ENCODE measurements at regions not wholly inside any gene's neighbourhood (a gene's known extent, or its start where the extent isn't known, plus 50 kb on each side); places are given as distances from the start of the nearest gene placed in this dataset.

GRCh38 chr13:40145139-40145538 lies 489.7 kb downstream of the COG6 start:
- TF ChIP-seq POLR2AphosphoS5 (IDR thresholded peaks at IDR 0.05; ENCODE audit: low read depth, low read length) (no peak), REST (IDR thresholded peaks at IDR 0.05; ENCODE audit: insufficient read depth in 1 of 2, low read depth in 2 of 2, low read length in 2 of 2) (no peak), SIN3A (IDR thresholded peaks at IDR 0.05; ENCODE audit: borderline replicate concordance, insufficient read depth, low read length) (no peak), TAF1 (IDR thresholded peaks at IDR 0.05; ENCODE audit: borderline replicate concordance, insufficient read depth, low read length) (no peak), FOXP2 (optimal IDR thresholded peaks at IDR 0.05; ENCODE audit: borderline replicate concordance, extremely low read depth, extremely low read length, insufficient read depth) (no peak)

- TF ChIP-seq FOXP2 (optimal IDR thresholded peaks at IDR 0.05; ENCODE audit: borderline replicate concordance, extremely low read depth, extremely low read length, insufficient read depth) (no peak), SIN3A (IDR thresholded peaks at IDR 0.05; ENCODE audit: borderline replicate concordance, insufficient read depth, low read length) (no peak), REST (IDR thresholded peaks at IDR 0.05; ENCODE audit: insufficient read depth in 1 of 2, low read depth in 2 of 2, low read length in 2 of 2) (no peak), POLR2AphosphoS5 (IDR thresholded peaks at IDR 0.05; ENCODE audit: low read depth, low read length) (no peak), TAF1 (IDR thresholded peaks at IDR 0.05; ENCODE audit: borderline replicate concordance, insufficient read depth, low read length) (no peak)
Measured at GRCh38 chr13:40146063-40146462, 490.6 kb downstream of the COG6 start.

GRCh38 chr13:40146611-40147117 lies 491.2 kb downstream of the COG6 start:
- TF ChIP-seq REST (IDR thresholded peaks at IDR 0.05; ENCODE audit: insufficient read depth in 1 of 2, low read depth in 2 of 2, low read length in 2 of 2) (no peak), POLR2AphosphoS5 (IDR thresholded peaks at IDR 0.05; ENCODE audit: low read depth, low read length) (no peak), TAF1 (IDR thresholded peaks at IDR 0.05; ENCODE audit: borderline replicate concordance, insufficient read depth, low read length) (no peak), SIN3A (IDR thresholded peaks at IDR 0.05; ENCODE audit: borderline replicate concordance, insufficient read depth, low read length) (no peak), FOXP2 (optimal IDR thresholded peaks at IDR 0.05; ENCODE audit: borderline replicate concordance, extremely low read depth, extremely low read length, insufficient read depth) (no peak)

- no peak for TF ChIP-seq POLR2AphosphoS5 (IDR thresholded peaks at IDR 0.05; ENCODE audit: low read depth, low read length)
Measured at GRCh38 chr13:40148101-40148500, 492.6 kb downstream of the COG6 start.

GRCh38 chr13:40148742-40149141 lies 493.3 kb downstream of the COG6 start:
- no peak for TF ChIP-seq FOXP2 (optimal IDR thresholded peaks at IDR 0.05; ENCODE audit: borderline replicate concordance, extremely low read depth, extremely low read length, insufficient read depth)
- no peak for TF ChIP-seq SIN3A (IDR thresholded peaks at IDR 0.05; ENCODE audit: borderline replicate concordance, insufficient read depth, low read length)
- no peak for TF ChIP-seq POLR2AphosphoS5 (IDR thresholded peaks at IDR 0.05; ENCODE audit: low read depth, low read length)
- TF ChIP-seq TAF1 (IDR thresholded peaks at IDR 0.05; ENCODE audit: borderline replicate concordance, insufficient read depth, low read length): no peak
- TF ChIP-seq REST (IDR thresholded peaks at IDR 0.05; ENCODE audit: insufficient read depth in 1 of 2, low read depth in 2 of 2, low read length in 2 of 2): no peak

Data from PFSK-1 (cell line).